Astrocyte (in vitro differentiated cells and primary cell): ENCODE measurements at regions not wholly inside any gene's neighbourhood (a gene's known extent, or its start where the extent isn't known, plus 50 kb on each side); places are given as distances from the start of the nearest gene placed in this dataset.

ENCODE experiments used
- DNase-seq: peaks from one replicate; pipeline ENCODE4 v3.0.0-alpha.2; 2010; ENCODE audit warnings: low read depth
- FAIRE-seq: peaks from 2 replicates; lab custom pipeline; 2011; peaks lifted over from hg19 to GRCh38; lab: Jason Lieb, UNC
- H2AFZ ChIP-seq: 2 replicates; pipeline ENCODE4 v1.6.0; 2012; ENCODE audit warnings: low read depth, low read length, inconsistent platforms
- H3K27ac ChIP-seq: 2 replicates; pipeline ENCODE4 v1.5.1; 2011; ENCODE audit warnings: low read depth, low read length, inconsistent platforms
- H3K27me3 ChIP-seq: 2 replicates; pipeline ENCODE4 v1.6.0; 2011; ENCODE audit warnings: low read length, inconsistent platforms; ENCODE audit not compliant: insufficient read depth
- H3K36me3 ChIP-seq: 2 replicates; pipeline ENCODE4 v1.5.1; 2011; ENCODE audit warnings: low read length, inconsistent platforms; ENCODE audit not compliant: insufficient read depth
- H3K4me1 ChIP-seq: 2 replicates; pipeline ENCODE4 v1.5.1; 2011; ENCODE audit warnings: low read length, inconsistent platforms; ENCODE audit not compliant: insufficient read depth
- H3K4me2 ChIP-seq: 2 replicates; pipeline ENCODE4 v1.6.0; 2012; ENCODE audit warnings: low read length, inconsistent platforms
- H3K4me3 ChIP-seq: 2 replicates; pipeline ENCODE4 v1.5.1; 2011; ENCODE audit warnings: low read depth, mild to moderate bottlenecking, low read length, inconsistent platforms; ENCODE audit not compliant: insufficient read depth
- H3K79me2 ChIP-seq: 2 replicates; pipeline ENCODE4 v1.6.0; 2012; ENCODE audit warnings: mild to moderate bottlenecking, low read length, inconsistent platforms; ENCODE audit not compliant: insufficient read depth
- H3K9ac ChIP-seq: 2 replicates; pipeline ENCODE4 v1.6.0; 2012; ENCODE audit warnings: mild to moderate bottlenecking, low read length, inconsistent platforms
- H3K9me3 ChIP-seq: 2 replicates; pipeline ENCODE4 v1.5.1; 2012; ENCODE audit warnings: low read depth, mild to moderate bottlenecking, low read length, inconsistent platforms; ENCODE audit not compliant: insufficient read depth
- H4K20me1 ChIP-seq: 2 replicates; pipeline ENCODE4 v1.6.0; 2012; ENCODE audit warnings: low read length, inconsistent platforms; ENCODE audit not compliant: insufficient read depth
- H3K27ac Mint-ChIP-seq: one replicate; pipeline ENCODE4 v1.8.0; 2021; ENCODE audit warnings: mild to moderate bottlenecking, mixed read lengths; ENCODE audit not compliant: unreplicated experiment
- H3K27me3 Mint-ChIP-seq: one replicate; pipeline ENCODE4 v1.8.0; 2021; ENCODE audit warnings: low read depth, mixed read lengths; ENCODE audit not compliant: unreplicated experiment
- H3K36me3 Mint-ChIP-seq: one replicate; pipeline ENCODE4 v1.8.0; 2021; ENCODE audit warnings: low read depth, mixed read lengths; ENCODE audit not compliant: unreplicated experiment
- H3K4me1 Mint-ChIP-seq: one replicate; pipeline ENCODE4 v1.8.0; 2021; ENCODE audit warnings: low read depth, mixed read lengths; ENCODE audit not compliant: unreplicated experiment
- H3K4me3 Mint-ChIP-seq: one replicate; pipeline ENCODE4 v1.8.0; 2021; ENCODE audit warnings: mild to moderate bottlenecking, moderate library complexity, mixed read lengths; ENCODE audit not compliant: unreplicated experiment
- H3K9me3 Mint-ChIP-seq: one replicate; pipeline ENCODE4 v1.8.0; 2021; ENCODE audit warnings: mild to moderate bottlenecking, mixed read lengths; ENCODE audit not compliant: unreplicated experiment
- CTCF ChIP-seq: IDR thresholded peaks from 2 replicates; pipeline ENCODE4 v1.5.1; 2011; ENCODE audit warnings: low read depth, mild to moderate bottlenecking, inconsistent platforms, low read length, moderate library complexity; ENCODE audit not compliant: insufficient read depth
- EZH2 ChIP-seq: IDR thresholded peaks from 2 replicates; pipeline ENCODE4 v1.6.1; 2012; ENCODE audit warnings: mild to moderate bottlenecking, low read length, inconsistent platforms; ENCODE audit not compliant: insufficient read depth

- no peaks in the 10 kb centered on the region for H3K4me1 Mint-ChIP-seq
- no peak overlapping the region for H3K9ac ChIP-seq
- peaks cover 9% of the 10 kb centered on the region for H3K27me3 Mint-ChIP-seq
- no peak for TF ChIP-seq EZH2
- TF ChIP-seq CTCF, result no peak
- H4K20me1 ChIP-seq, result no peaks in the 10 kb centered on the region
- no peaks in the 10 kb centered on the region for H3K36me3 Mint-ChIP-seq
- no peaks in the 10 kb centered on the region for H3K79me2 ChIP-seq
- DNase-seq (no peak), FAIRE-seq (no peak)
- H3K4me2 ChIP-seq, result no peak overlapping the region
- H3K27ac Mint-ChIP-seq, result peak overlapping the region; percentile 27
- peaks cover 17% of the 10 kb centered on the region for H3K9me3 ChIP-seq
- H3K27me3 ChIP-seq, result no peaks in the 10 kb centered on the region
- H3K27ac ChIP-seq, result no peak overlapping the region
- H2AFZ ChIP-seq, result no peak overlapping the region
- no peak overlapping the region for H3K4me3 ChIP-seq
- no peaks in the 10 kb centered on the region for H3K4me1 ChIP-seq
- no peaks in the 10 kb centered on the region for H3K36me3 ChIP-seq
- peaks cover 15% of the 10 kb centered on the region for H3K9me3 Mint-ChIP-seq
- H3K4me3 Mint-ChIP-seq, result no peak overlapping the region
Observed at GRCh38 chr22:47588578-47588960, 826.1 kb downstream of the TBC1D22A start.

- no peak for DNase-seq
- Mint-ChIP-seq H3K9me3 (peaks cover 11% of the 10 kb centered on the region), H3K4me1 (no peaks in the 10 kb centered on the region), H3K27ac (no peak overlapping the region), H3K36me3 (no peaks in the 10 kb centered on the region), H3K27me3 (peaks cover 8% of the 10 kb centered on the region), H3K4me3 (no peak overlapping the region)
- H3K27ac ChIP-seq, result no peak overlapping the region
- no peak for TF ChIP-seq CTCF
- no peak for TF ChIP-seq EZH2
- H2AFZ ChIP-seq, result no peak overlapping the region
- peaks cover 11% of the 10 kb centered on the region for H3K9me3 ChIP-seq
- H3K4me2 ChIP-seq, result no peak overlapping the region
- no peak for FAIRE-seq
- H3K4me1 ChIP-seq, result no peaks in the 10 kb centered on the region
- no peaks in the 10 kb centered on the region for H3K36me3 ChIP-seq
- H3K4me3 ChIP-seq, result no peak overlapping the region
- H3K9ac ChIP-seq, result no peak overlapping the region
- no peaks in the 10 kb centered on the region for H3K27me3 ChIP-seq
- H4K20me1 ChIP-seq, result no peaks in the 10 kb centered on the region
- no peaks in the 10 kb centered on the region for H3K79me2 ChIP-seq
Observed at GRCh38 chr22:47587861-47588577, 825.6 kb downstream of the TBC1D22A start.

- Histone ChIP-seq H3K4me2 (no peak overlapping the region), H3K79me2 (no peaks in the 10 kb centered on the region), H3K27me3 (no peaks in the 10 kb centered on the region), H3K9ac (no peak overlapping the region), H3K9me3 (peaks cover 10% of the 10 kb centered on the region), H4K20me1 (no peaks in the 10 kb centered on the region), H3K27ac (no peak overlapping the region), H3K36me3 (no peaks in the 10 kb centered on the region), H2AFZ (no peak overlapping the region), H3K4me1 (no peaks in the 10 kb centered on the region), H3K4me3 (no peak overlapping the region)
- Mint-ChIP-seq H3K4me3 (no peak overlapping the region), H3K27ac (no peak overlapping the region), H3K9me3 (peaks cover 6% of the 10 kb centered on the region), H3K36me3 (no peaks in the 10 kb centered on the region), H3K4me1 (no peaks in the 10 kb centered on the region), H3K27me3 (peaks cover 6% of the 10 kb centered on the region)
- DNase-seq (no peak), FAIRE-seq (no peak)
- no peak for TF ChIP-seq EZH2
- no peak for TF ChIP-seq CTCF
Observed at GRCh38 chr22:47587361-47587760, 824.9 kb downstream of the TBC1D22A start.
